Rectal smooth muscle tissue (tissue), 1 donor: ENCODE measurements at regions not wholly inside any gene's neighbourhood (a gene's known extent, or its start where the extent isn't known, plus 50 kb on each side); places are given as distances from the start of the nearest gene placed in this dataset.

ENCODE experiments used
- H3K27ac ChIP-seq: one replicate; pipeline ENCODE4 v1.7.0; 2013; ENCODE audit warnings: low read depth, low read length, inconsistent platforms
- H3K27me3 ChIP-seq: one replicate; pipeline ENCODE4 v1.7.0; 2013; ENCODE audit warnings: low read length; ENCODE audit not compliant: control insufficient read depth, insufficient read depth
- H3K36me3 ChIP-seq: one replicate; pipeline ENCODE4 v1.7.0; 2013; ENCODE audit warnings: low read length; ENCODE audit not compliant: control insufficient read depth, insufficient read depth
- H3K4me1 ChIP-seq: one replicate; pipeline ENCODE4 v1.7.0; 2013; ENCODE audit warnings: low read length; ENCODE audit not compliant: control insufficient read depth, insufficient read depth
- H3K4me3 ChIP-seq: one replicate; pipeline ENCODE4 v1.7.0; 2013; ENCODE audit warnings: low read length
- H3K9ac ChIP-seq: one replicate; pipeline ENCODE4 v1.7.0; 2013; ENCODE audit warnings: low read length

DNA sequence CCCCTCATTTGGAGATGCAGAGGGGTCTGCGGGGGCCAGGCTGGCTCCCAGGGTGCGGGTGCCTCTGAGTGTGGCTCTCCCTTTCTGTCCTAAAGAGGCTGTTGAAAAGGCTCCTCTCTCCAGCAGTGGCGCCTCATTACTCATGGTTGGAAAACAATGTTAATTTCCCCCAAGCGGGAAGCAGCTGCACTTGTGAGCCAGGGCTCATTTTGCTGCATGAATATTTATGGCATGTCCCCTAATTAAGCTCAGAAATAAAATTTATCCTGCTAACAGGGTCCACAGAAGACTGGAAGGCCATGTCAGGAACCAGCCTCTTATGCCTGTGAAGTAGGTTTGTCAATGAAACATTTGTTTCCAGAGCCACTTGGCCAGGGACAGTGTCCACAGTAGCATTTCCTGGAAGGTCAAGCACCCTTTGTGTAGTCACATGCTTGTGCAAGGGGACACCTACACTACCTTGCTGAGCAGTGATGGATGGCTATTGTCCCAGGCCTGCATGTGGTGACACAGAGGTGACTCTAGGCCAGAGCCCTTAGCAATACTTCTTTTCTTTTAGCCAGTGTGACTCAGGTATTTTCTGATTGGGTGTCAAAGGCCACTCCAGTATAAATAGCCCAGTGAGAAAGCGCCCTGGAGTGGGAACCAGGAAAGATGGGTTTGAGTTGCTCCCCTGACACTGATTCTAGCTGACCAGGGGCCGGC lies 259.0 kb downstream of the FOXD2 start:
- H3K27me3 ChIP-seq = no peaks in the 10 kb centered on the region
- no peak overlapping the region for H3K9ac ChIP-seq
- H3K4me3 ChIP-seq = no peak overlapping the region
- H3K4me1 ChIP-seq = no peaks in the 10 kb centered on the region
- no peaks in the 10 kb centered on the region for H3K36me3 ChIP-seq
- no peak overlapping the region for H3K27ac ChIP-seq

DNA sequence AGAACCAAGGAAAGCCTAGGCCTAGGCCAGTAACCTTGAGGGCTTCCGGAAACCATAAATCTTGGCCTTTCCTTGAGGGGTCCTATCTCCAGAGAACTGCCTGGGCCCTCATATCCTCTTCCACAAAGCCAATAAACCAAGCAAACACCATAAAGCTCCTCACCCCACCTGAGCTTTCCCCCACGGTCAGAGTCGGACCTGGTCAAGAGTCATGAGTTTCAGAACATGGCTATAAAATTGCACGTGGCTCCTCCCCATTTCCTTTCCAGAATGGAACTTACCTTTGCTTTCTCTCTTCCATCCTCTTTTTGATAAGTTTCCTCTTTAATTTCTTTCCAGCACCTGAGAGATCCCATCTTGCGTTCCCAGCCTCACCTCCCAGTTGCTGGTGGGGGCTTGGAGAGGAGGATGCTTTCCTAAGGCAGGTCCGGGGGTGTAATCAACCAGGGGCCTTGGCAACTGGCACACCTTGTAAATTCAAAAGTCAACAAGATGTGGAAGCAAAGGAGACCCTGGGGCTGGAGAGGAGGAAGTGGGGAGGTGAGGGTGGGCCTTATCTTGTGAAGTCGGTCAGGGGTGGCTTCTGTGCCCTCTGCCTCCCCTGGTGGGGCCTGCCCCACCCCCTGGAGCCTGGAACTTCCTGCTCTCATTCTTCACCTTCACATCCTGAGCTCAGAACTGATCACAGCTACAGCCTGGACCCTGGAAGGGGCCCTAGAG lies 259.9 kb downstream of the FOXD2 start:
- no peak overlapping the region for H3K27ac ChIP-seq
- no peaks in the 10 kb centered on the region for H3K4me1 ChIP-seq
- no peak overlapping the region for H3K9ac ChIP-seq
- no peak overlapping the region for H3K4me3 ChIP-seq
- H3K36me3 ChIP-seq = no peaks in the 10 kb centered on the region
- H3K27me3 ChIP-seq = no peaks in the 10 kb centered on the region

DNA sequence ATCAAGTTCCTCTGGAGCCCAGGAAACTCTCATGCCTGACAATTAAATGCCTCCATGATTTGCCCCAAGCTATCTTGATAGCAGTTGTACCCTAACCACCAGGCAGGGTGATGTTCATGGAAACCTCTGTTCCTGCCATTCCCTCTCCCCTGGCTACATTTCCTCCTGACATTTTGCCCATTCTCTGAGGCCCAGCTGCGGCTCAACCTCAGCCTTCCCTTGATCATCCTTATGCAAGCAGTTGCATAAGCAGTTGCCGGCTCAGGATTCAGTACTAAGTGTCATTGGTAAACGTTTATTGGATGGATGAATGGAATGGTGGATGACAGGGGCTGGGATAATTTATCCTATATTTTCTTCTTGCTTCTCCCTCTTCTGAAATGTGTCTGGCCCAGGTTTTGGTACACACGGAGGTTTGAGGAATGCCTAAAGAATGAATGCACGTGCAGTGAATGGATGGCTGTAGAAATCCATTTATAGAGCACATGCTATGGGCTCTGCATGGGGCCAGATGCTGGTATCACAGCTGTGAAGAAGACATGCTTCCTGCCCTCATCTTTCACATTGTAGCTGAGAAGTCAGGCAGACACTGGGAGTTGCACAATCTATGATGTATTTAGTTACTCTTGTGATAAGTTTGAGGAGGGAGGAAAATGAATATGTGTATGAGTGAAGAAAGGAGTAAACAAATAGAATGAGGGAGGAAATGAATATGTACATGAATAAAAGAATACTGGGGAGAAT lies 261.8 kb downstream of the FOXD2 start:
- Histone ChIP-seq H3K4me1 (no peaks in the 10 kb centered on the region), H3K27ac (no peak overlapping the region), H3K36me3 (no peaks in the 10 kb centered on the region), H3K9ac (no peak overlapping the region), H3K4me3 (no peak overlapping the region), H3K27me3 (no peaks in the 10 kb centered on the region)

DNA sequence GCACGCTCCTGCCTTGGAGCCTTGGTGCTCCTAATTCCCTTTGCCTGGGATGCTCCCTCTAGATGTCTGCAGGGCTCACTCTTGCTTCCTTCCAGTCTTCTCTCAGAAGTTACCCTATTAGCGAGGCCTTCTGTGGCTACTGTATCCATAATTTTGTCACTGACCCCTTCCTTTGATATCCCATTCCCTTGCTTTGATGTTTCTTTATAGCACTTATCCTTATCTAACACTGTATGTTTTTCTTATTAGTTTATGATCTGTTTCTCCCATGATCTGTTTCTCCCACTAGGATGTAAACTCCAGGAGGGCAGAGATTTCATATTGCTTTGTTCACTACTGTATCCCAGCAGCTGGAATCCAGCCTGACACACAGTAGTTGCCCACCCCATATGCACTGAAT lies 263.4 kb downstream of the FOXD2 start:
- no peaks in the 10 kb centered on the region for H3K4me1 ChIP-seq
- no peaks in the 10 kb centered on the region for H3K27me3 ChIP-seq
- H3K4me3 ChIP-seq = no peak overlapping the region
- no peaks in the 10 kb centered on the region for H3K36me3 ChIP-seq
- H3K9ac ChIP-seq = no peak overlapping the region
- H3K27ac ChIP-seq = no peak overlapping the region

DNA sequence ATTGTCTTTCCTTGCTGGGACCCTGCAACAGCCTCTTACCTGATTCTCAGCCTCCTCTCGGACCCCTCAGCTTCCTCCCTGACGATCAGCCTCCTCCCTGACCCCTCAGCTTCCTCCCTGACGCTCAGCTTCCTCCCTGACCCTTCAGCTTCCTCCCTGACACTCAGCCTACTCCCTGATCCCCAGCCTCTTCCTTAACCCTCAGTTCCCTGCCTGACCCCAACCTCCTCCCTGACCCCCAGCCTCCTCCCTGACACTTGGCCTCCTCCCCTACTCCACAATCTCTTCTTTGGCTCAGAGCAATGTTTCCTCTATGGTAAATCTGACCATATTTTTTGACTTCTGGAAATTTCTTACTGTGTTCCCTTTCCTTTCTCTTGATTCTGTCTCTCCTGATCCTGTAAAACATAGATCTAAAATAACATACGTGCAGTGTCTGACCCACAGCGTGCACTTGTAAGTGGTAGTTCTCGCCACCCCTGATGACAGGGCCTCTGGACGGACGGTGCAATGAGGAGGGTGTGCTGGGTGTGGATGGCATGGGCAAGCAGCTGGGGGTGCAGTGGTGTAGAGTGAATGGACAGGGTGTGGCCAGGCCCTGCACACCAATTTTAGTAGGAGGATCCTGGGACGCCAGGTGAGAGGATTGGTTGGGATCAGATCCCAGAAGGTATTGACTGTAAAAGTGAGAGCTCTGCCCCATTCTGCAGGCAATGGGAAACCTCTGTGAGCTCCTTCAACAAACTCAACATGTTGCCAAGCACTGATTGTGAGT lies 264.1 kb downstream of the FOXD2 start:
- Histone ChIP-seq H3K27me3 (no peaks in the 10 kb centered on the region), H3K4me3 (no peak overlapping the region)

DNA sequence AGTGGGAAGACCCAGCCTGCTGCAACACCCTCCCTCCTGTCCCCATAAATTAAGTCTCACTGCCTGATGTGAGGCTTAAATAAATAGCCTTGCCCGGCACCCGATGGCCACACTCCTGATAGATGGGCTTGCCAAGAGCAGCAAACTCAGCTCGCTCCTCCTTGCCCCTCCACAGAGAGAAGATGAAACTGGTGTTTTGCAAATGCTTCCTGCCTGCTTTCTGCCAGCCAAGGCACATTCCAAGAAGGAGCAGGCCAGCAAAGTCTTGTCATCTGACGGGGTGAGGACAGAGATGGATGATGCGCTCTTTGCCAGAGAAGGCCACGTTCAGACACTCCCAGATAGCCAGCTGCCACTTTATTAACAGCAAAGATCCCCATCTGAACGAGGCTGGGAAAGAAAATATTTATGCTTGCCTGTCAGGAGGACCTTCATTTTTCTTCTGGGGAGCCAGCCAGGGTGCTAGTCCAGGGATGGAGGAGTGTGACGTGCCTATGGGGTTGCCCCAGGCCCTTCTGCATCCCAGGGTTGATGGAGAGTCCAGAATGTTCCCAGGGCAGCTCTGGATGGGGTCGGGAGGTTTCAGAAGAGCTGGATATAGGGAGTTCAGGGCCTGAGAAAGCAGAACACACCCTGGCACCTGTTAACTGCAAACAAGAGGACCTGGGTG lies 265.4 kb downstream of the FOXD2 start:
- Histone ChIP-seq H3K9ac (no peak overlapping the region), H3K4me1 (no peaks in the 10 kb centered on the region), H3K27ac (no peak overlapping the region), H3K4me3 (no peak overlapping the region), H3K36me3 (no peaks in the 10 kb centered on the region), H3K27me3 (peaks cover 2% of the 10 kb centered on the region)

More for the DNA sequence above, 264.1 kb downstream of the FOXD2 start:
- H3K36me3 ChIP-seq = no peaks in the 10 kb centered on the region
- H3K9ac ChIP-seq = no peak overlapping the region
- no peaks in the 10 kb centered on the region for H3K4me1 ChIP-seq
- no peak overlapping the region for H3K27ac ChIP-seq

DNA sequence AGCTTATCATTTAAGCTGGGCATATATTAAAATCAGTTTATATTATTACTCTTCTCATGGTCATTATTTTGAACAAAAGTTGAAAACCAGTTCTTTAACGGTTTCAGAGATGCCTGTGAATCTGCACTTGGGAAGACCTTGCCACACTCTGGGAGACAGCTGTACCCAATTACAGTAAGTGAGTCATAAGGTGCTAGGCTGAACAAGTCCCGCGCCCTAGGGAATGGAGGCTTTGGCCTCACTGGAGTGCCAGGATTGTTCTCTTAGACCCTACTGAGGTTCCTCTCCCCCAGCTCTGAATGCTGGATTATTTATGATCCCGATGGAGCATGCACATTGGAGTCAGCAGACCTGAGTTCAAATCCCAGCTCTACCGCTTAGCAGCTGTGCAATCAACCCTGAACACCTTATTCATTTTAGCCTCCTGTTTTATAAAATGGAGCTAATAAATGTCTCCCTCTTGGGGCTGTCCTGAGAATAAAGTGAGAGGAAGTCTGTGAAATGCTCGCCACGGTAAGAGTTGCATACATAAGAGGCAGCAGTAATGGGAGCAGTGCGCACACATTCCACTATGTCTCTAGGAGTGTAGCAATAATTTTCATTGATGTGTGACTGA lies 266.2 kb downstream of the FOXD2 start:
- H3K27ac ChIP-seq = no peak overlapping the region
- H3K27me3 ChIP-seq = peaks cover 4% of the 10 kb centered on the region

DNA sequence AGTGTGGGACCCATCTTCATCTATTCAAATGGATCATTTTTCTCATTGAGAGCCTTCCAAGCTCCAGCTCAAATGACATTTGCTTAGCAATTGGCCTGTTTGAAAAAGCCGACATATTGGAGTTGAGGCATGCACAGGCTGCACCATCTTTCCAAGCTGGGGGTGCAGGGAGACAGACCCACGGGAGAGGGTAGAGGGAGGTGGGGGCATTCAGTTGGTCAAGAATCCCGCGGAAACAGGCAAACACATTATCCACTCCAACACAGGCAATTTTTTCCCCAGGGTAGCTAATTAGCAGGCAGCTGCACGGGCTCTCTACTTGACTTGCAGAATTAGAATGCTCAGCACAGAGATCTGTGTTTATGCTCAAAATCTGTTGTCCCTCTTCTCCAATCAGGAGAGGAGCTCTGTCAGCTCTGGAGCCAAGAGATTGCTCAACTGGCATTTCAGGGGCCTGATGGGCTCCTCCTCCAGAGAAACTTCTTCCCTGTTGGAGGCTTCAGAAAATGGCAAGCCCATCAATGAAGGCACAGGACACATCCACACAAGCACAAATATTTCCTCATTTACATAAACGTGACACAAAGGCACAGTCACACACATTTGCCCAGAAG lies 267.8 kb downstream of the FOXD2 start:
- no peak overlapping the region for H3K4me3 ChIP-seq
- H3K4me1 ChIP-seq = peaks cover 5% of the 10 kb centered on the region
- no peak overlapping the region for H3K27ac ChIP-seq
- peaks cover 11% of the 10 kb centered on the region for H3K27me3 ChIP-seq
- no peak overlapping the region for H3K9ac ChIP-seq
- no peaks in the 10 kb centered on the region for H3K36me3 ChIP-seq

More for the DNA sequence above, 266.2 kb downstream of the FOXD2 start:
- peaks cover 3% of the 10 kb centered on the region for H3K4me1 ChIP-seq
- no peak overlapping the region for H3K4me3 ChIP-seq
- no peaks in the 10 kb centered on the region for H3K36me3 ChIP-seq
- no peak overlapping the region for H3K9ac ChIP-seq

DNA sequence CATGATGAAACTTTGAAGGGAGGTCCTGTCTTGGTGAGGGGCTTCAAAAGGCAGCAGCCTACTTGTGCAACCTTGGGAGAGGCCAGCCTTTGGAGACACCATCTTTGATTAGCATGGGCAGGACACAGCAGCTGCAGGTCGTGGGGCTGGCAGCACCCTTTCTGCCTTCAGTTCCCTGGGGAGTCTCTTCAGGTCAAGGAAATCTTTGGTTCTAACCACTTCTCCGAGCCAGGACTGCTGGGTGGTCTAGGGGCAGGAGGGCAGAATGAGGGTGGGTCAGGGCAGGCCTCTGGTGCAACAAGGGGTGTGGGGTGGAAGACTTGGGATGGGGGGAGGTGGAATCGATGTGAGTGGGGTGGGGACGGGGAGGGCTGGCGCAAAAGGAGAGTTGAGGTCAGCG lies 269.7 kb downstream of the FOXD2 start:
- H3K4me1 ChIP-seq = peaks cover 5% of the 10 kb centered on the region
- H3K27ac ChIP-seq = no peak overlapping the region
- no peak overlapping the region for H3K4me3 ChIP-seq
- H3K27me3 ChIP-seq = peaks cover 23% of the 10 kb centered on the region
- no peak overlapping the region for H3K9ac ChIP-seq
- no peaks in the 10 kb centered on the region for H3K36me3 ChIP-seq

DNA sequence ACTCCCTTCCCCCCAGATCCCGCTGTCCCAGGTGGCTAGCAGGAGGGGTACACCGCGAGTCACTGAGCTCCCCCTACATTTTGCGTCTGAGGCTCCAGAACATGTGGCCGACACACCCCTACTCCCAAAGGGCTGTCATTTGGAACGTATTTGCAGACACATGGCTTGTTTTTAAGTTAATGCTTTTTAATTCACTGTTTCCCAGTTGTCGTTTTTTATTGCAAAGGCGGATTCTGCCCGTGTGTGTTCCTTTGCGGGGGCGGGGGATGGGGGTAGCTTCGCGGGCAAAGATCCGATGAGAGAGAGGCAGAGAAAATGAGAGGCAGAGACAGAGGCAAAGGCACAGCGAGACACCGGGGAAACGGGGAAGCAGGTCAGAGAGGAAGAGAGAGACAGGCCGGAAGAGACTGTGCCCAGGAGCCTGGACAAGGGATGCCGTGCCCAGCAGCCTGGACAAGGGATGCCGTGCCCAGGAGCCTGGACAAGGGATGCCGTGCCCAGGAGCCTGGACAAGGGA lies 270.2 kb downstream of the FOXD2 start:
- H3K27ac ChIP-seq = no peak overlapping the region
- H3K4me3 ChIP-seq = peak overlapping the region; percentile 26
- H3K27me3 ChIP-seq = peaks cover 23% of the 10 kb centered on the region
- H3K36me3 ChIP-seq = no peaks in the 10 kb centered on the region
- peaks cover 5% of the 10 kb centered on the region for H3K4me1 ChIP-seq
- H3K9ac ChIP-seq = no peak overlapping the region

DNA sequence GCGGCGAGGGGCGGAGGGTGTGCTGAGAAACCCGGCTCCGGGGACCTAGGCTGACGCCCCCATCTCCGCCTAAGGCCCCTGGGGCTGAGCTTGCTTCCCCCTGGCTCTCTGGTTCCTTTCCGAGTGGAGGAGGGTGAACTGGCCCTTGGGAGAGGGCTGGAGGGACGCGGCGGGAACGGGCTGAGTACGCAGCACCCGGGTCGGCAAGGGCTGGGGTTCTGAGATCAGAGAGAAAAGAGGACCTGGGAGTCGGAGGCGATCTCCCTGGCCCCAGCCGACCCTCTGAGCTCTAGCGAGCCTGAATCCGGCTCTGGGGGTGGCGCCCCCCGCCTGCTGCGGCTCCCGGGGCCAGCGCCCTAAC lies 270.8 kb downstream of the FOXD2 start:
- Histone ChIP-seq H3K27me3 (peaks cover 25% of the 10 kb centered on the region), H3K9ac (no peak overlapping the region), H3K27ac (no peak overlapping the region), H3K4me3 (peak overlapping the region; percentile 63), H3K4me1 (peaks cover 5% of the 10 kb centered on the region), H3K36me3 (no peaks in the 10 kb centered on the region)
